ENCODE measurements at regions not wholly inside any gene's neighbourhood (a gene's known extent, or its start where the extent isn't known, plus 50 kb on each side); places are given as distances from the start of the nearest gene placed in this dataset.

DNA sequence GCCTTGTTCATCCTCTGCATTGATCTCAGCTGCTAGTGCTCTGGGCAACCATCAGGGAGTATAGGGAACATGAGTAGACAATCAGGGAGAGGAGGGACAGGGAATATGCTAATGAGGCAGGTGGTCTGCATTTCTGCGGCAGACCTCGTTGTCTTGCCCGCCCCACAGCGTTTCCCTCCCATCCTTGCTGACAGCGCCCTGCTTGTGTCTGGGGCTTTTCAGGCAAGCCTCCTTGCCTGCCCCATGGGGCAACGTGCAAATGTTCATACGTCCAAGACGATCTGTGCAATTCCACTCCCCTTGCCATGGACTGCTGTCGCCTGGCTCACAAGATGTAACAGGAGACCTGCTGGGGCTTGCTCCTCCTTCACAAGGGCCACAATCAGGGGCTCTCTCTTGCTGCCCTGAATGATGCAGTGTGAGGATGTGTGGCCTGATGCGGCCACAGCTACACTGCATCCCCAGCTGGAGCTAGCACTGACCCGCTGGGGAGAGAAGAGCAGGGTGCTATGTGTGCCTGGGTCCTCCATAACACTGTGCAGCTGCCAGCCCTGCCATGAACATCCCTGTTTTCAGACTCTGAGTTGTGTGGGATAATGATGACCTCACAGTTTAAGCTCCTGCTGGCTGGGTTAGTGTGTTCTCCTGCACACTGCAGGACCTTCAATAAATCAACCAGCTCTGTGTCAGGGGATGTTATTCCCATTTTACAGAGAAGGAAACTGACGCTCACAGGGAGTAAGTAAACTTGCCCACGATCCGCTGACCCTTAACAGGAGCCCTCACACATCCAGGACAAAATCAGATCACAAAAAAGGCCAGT, 211.3 kb downstream of the KLF13 start:
- TF ChIP-seq, protein P1, sequence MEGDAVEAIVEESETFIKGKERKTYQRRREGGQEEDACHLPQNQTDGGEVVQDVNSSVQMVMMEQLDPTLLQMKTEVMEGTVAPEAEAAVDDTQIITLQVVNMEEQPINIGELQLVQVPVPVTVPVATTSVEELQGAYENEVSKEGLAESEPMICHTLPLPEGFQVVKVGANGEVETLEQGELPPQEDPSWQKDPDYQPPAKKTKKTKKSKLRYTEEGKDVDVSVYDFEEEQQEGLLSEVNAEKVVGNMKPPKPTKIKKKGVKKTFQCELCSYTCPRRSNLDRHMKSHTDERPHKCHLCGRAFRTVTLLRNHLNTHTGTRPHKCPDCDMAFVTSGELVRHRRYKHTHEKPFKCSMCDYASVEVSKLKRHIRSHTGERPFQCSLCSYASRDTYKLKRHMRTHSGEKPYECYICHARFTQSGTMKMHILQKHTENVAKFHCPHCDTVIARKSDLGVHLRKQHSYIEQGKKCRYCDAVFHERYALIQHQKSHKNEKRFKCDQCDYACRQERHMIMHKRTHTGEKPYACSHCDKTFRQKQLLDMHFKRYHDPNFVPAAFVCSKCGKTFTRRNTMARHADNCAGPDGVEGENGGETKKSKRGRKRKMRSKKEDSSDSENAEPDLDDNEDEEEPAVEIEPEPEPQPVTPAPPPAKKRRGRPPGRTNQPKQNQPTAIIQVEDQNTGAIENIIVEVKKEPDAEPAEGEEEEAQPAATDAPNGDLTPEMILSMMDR (conservative IDR thresholded peaks at IDR 0.05), result no peak
- TF ChIP-seq ZFX (IDR thresholded peaks at IDR 0.05), result no peak

All from C4-2B (cell line).